Hypothalamus (tissue), 51 donors: ENCODE measurements at regions not wholly inside any gene's neighbourhood (a gene's known extent, or its start where the extent isn't known, plus 50 kb on each side); places are given as distances from the start of the nearest gene placed in this dataset.

Experiments
- DNase-seq, 51 donors: peaks; one replicate each; lab custom pipeline; 2025; lab: John Stamatoyannopoulos, UW

DNA sequence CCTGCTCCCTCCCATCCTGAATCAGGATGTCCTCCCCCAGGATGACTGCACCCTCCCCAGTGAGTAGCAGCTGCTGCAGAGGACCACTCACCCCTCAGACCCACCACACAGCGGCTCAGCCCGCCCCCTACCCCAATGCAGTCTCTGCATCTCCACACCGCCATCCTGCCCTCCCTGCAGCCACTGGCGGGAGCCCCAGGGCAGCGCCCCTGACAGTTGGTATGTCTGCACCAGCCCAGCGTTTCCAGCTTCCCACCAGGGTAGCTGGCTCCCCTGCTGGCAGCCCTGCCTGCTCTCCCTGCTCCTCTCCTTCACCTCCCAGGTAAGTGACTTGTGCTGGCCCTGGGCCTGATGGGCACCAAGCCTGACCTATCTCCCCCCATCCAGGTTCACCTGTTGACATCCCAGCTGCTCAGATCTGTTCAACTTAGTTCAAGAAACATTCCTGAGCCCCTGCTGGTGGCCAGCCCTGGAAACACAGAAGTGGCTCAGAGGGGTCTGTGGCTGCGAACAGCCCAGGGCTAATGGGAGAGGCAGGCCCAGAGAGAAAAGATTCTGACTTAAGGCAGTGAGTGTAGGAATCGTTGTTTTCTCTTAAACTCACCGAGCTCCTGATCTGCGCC, 117.7 kb upstream of the RAB6C start:
- DNase-seq, result no peak

- DNase-seq, result no peak
These were observed 116.8 kb upstream of the RAB6C start for GRCh38 chr2:129862668-129863067.

- no peak for DNase-seq
These were observed 116.1 kb upstream of the RAB6C start for GRCh38 chr2:129863350-129863749.

GRCh38 chr2:129864719-129865118, 114.7 kb upstream of the RAB6C start:
- no peak for DNase-seq

- DNase-seq, result no peak
These were observed 113.5 kb upstream of the RAB6C start for GRCh38 chr2:129865976-129866375.

- DNase-seq, result no peak
These were observed 113.1 kb upstream of the RAB6C start for GRCh38 chr2:129866391-129866790.

DNA sequence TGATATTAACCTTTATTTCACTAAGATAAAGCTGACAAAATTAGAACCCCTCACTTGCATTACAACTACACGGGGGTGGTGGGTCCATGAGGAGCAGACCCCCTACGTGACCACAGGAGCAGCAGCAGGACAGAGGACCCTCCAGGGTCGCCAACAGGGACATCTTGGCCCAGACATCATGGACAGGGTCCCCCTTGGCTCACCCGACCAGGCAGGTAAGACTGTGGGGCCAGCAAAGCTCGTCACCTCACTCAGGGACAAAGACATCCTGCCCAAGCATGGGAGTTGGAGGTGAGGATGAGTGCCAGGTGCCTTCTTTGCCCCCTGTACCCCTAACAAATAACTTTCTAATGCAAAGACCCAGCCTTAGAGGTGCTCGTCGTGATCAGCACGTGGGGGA, 111.3 kb upstream of the RAB6C start:
- no peak for DNase-seq

DNA sequence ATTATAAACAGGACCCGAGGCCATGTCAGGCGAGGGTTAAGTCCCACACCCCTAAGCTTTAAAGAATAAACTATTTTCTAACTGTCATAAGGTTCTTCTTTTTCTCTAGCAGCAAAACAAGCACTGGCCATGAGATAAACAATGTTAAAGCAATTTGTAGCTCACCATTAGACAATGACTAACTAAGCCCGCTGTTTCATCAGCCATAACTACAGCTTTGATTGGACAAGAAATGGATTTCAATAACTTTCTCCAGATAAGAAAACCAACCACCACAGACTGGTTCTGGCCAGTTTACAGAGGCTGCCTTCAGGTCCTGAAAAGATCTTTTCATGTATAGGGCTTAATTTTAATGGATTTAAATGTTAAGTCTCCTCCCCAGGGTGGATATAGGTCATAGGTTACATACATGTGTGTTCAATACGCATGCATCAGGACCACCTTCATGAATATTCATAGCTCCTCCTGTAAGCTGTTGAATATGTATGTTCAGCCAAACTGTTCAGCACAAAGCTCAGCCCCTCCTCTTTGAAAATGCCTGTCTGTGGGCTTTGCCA, 108.7 kb upstream of the RAB6C start:
- DNase-seq, result no peak

DNA sequence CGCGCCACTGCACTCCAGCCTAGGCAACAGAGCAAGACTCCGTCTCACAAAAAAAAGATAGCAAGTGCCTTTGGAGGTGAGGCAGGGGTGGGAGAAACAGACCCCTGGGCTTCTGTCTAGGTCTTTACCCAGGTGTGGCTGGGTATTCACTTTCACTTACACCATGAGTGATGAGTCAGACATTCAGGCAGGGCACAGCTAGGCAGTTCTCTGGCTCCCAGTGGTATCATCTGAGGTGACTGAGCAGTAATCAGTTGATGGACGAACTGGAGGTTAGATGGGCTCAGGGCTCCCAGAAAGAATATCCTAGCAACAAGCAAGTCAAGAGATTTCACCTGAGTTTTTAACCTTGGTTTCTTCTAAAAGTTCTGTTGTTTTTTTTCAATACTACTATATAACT, 107.0 kb upstream of the RAB6C start:
- DNase-seq, result no peak

DNA sequence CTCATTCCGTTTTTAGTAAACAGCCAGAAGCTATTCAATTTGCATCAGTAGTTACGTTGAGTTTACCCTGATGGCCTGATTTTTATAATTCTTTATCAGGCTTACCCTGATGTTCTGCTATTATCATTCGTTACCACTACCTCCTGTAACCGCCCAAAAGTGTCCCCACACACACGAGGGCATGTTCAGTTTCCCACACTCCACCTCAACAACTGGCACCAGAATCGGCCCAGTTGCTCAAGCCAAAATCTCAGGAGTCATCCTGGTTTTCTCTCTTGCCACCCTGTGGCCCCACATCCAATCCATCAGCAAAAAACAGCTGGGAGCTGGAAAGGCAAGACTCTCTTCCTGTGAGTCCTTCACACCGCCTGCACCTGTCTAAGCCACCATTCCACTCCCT, 102.9 kb upstream of the RAB6C start:
- DNase-seq, result no peak

- DNase-seq, result peak; percentile 72 to 97 (median 89)
These were observed 102.2 kb upstream of the RAB6C start for GRCh38 chr2:129877289-129877741.

- peak in 34 of 51 donors; percentile 10 to 89 (median 53) for DNase-seq
These were observed 101.4 kb upstream of the RAB6C start for GRCh38 chr2:129877795-129878775.

GRCh38 chr2:129879614-129880180, 99.8 kb upstream of the RAB6C start:
- DNase-seq, result no peak

DNA sequence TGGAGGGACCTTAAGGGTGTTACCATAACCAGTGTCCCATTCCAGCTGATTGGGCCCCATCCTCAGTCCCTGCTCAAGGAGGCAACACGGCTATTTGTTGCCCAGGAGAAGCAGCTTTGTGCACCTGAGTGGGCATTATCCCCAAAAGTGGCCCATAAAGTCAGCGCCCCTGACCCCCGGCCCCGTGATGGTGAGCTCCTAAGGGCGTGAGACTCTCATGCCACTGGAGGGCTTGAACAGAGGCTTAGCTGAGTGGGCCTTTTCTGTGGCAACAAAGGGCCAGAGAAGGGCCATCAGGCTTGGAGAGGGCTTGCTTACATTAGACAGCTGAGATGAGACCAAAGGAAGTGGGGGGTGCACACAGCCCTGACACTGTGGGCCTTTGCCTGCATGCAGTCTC, 99.2 kb upstream of the RAB6C start:
- no peak for DNase-seq

GRCh38 chr2:129880971-129881370, 98.5 kb upstream of the RAB6C start:
- DNase-seq, result no peak

DNA sequence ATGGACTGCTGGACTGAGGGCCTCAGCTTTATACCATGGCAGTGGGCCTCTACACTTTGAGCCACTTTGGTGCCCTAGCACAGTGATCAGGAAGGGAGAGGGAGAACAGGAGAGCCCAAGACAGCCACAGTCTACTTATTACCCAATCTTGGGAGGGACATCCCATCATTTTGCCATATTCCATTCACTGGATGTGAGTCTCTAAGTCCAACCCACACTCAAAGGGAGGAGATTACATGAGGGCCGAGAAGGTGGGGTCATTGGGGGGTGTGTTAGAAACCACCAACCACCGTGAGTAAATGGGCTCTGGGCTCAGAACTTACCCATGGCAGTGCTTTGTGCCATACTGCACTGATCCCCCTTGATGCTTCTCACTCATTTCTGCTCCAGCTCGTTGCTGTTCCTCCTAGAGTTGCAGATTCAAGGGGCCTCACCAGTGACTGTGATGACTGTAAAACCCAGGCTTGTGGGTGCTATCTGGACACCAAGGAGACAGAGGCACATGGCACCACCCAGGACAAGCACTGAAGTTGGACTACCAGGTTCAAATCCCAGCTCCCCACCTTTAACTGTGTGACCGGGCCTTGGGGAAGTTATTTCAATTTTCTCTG, 97.6 kb upstream of the RAB6C start:
- no peak for DNase-seq

DNA sequence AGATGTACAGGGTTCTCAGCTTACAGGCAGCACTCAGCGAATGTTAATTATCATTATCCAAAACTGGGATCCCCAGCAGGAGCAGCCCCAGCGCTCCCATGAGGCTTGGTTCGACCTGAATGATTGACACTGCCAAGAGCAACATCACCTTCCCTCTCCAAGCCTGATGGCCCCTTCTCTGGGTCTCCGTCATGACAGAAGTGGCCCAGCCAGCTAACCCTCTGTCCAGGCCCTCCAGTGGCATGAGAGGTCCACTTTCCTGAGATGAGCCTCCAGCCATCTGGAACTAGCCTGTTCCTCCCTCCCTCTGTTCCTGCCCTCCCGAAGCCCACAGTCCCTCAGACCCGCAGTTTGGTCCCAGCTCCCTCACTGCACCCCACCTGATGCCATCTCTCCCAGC, 97.0 kb upstream of the RAB6C start:
- DNase-seq, result no peak

DNA sequence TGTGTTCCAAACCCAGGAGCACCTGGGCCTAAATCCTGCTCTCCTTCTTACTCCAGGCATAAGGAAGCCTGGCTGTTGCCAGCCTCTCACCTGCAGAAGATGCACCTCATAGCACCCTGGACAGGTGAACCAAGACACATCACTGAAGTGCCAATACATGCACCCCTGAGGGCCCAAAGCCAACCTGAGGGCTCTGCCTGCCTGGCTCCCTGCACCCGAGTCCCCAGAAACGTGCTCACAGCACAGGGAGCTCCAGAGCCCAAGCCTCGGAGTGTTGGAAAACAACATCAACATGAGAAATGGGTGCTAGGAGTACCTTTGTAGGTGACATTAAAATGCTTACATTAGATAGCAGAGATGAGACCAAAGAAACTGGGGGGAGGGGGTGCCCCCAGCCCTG, 96.3 kb upstream of the RAB6C start:
- DNase-seq, result no peak

DNA sequence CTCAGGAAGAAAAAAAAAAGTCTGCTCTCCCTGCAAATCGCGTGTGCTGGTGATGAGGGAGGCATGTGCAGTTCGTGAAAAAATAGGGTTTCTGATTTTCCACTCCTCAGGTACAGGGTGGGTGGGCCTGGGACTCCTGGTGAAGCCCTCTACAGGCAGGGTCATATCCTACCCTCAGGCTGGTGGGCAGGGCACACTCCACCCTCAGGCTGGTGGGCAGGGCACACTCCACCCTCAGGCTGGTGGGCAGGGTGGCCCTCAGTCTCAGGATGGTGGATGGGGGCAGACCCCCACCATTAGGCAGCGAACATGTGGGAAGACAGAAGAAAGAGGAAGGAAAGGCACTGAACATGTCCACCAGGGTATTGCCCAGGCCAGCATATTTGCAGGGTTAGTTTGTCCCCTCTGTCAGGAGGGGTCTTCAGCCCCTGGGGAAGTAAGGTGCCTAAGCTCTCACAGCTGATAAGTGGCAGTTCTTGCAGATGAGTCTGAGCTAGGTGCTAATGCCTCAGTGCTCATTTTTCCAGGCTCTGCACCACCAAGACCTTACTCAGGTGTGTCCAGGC, 95.2 kb upstream of the RAB6C start:
- no peak for DNase-seq

DNA sequence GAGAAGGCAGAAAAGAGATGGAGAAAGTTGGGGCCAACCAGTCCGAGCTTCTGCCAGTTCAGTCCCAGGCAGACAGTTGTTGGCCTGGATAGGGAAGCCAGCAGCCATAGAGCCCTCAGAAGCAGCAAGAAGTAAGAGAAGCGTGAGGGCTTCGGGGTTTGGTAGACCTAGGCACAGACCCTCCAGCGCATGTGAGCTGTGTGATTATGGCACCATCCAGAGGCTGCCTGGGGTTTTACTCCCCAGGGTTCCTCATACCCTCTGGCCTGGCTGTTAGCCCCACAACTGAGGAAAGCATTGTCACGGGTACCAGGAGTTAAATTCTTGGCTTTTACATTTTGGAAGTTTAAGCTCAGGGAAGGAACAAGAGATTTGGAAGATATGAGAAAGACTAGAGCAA, 93.7 kb upstream of the RAB6C start:
- peak in 1 of 51 donors; percentile 8 for DNase-seq
